HepG2 (cell line): ENCODE measurements at regions not wholly inside any gene's neighbourhood (a gene's known extent, or its start where the extent isn't known, plus 50 kb on each side); places are given as distances from the start of the nearest gene placed in this dataset.

ENCODE experiments used
- ATAC-seq: fragments of 200-7000 bp; cut with Tn5 transposase; 3 replicates; pipeline ENCODE4 v1.9.1; 2020; ENCODE audit warnings: mild to moderate bottlenecking, moderate library complexity
- BruUV-seq: library from RNA; stranded (reverse); fragments of 400-500 nt; replicated peaks from 2 replicates; lab custom pipeline; 2021; lab: Mats Ljungman, UMichigan
- CTCF ChIA-PET: fragments of 300-600 bp; formaldehyde crosslinking; extraction: SDS; loops from one replicate; lab custom pipeline; 2021; ENCODE audit warnings: low total read pairs, inconsistent platforms, low intra/inter-chr PET ratio; lab: Yijun Ruan, JAX
- POLR2A ChIA-PET: fragments of 350-600 bp; sonication (Branson Sonifier 250); formaldehyde crosslinking; loops from one replicate; lab custom pipeline; 2020; ENCODE audit warnings: antibody characterized with exemption, inconsistent platforms; lab: Yijun Ruan, JAX
- DNase-seq: peaks from one replicate; pipeline ENCODE4 v3.0.0-alpha.2; 2015; ENCODE audit warnings: low spot score
- FAIRE-seq: peaks from 3 replicates; lab custom pipeline; 2011; peaks lifted over from hg19 to GRCh38; lab: Jason Lieb, UNC
- H2AFZ ChIP-seq: one replicate; pipeline ENCODE4 v1.6.1; 2011; ENCODE audit warnings: low read length, inconsistent platforms
- H3K27ac ChIP-seq: fragments of 300-600 bp; 3 replicates; pipeline ENCODE4 v1.8.0; 2011; ENCODE audit warnings: mixed run types, mild to moderate bottlenecking, mixed read lengths, low read length, inconsistent platforms; ENCODE audit not compliant: insufficient read depth; ENCODE audit errors: extremely low read length
- H3K27me3 ChIP-seq, 2 experiments: fragments of 200-600 bp in 1 of 2; 2 replicates in 1 of 2; 3 replicates in 1 of 2; pipeline versions ENCODE4 v1.6.0 to v1.8.0; 2011; ENCODE audit warnings: low read length in 2 of 2, mild to moderate bottlenecking in 2 of 2, moderate library complexity in 2 of 2, inconsistent platforms in 1 of 2; ENCODE audit not compliant: insufficient read depth in 2 of 2, control insufficient read depth in 1 of 2
- H3K36me3 ChIP-seq, 2 experiments: fragments of 200-600 bp in 1 of 2; replicated peaks in 1 of 2; 2 replicates in 1 of 2; 3 replicates in 1 of 2; pipeline versions ENCODE4 v1.5.1 to v1.8.0; 2011; ENCODE audit warnings: low read length in 2 of 2, inconsistent platforms in 1 of 2; ENCODE audit not compliant: insufficient read depth in 2 of 2, control insufficient read depth in 1 of 2
- H3K4me1 ChIP-seq: 2 replicates; pipeline ENCODE4 v1.5.1; 2012; ENCODE audit warnings: low read length, inconsistent platforms; ENCODE audit not compliant: insufficient read depth
- H3K4me2 ChIP-seq: 2 replicates; pipeline ENCODE4 v1.6.0; 2011; ENCODE audit warnings: low read depth, low read length, inconsistent platforms
- H3K4me3 ChIP-seq, 3 experiments: fragments of 200-600 bp in 1 of 3; sonication (generic), shearing (Covaris generic) in 1 of 3; replicated peaks in 1 of 3; 2 replicates each; pipeline ENCODE4 v1.5.1; 2011 to 2016; ENCODE audit warnings: low read length in 3 of 3, inconsistent platforms in 2 of 3, low read depth in 2 of 3, mild to moderate bottlenecking in 2 of 3, control low read depth in 1 of 3, mixed read lengths in 1 of 3; ENCODE audit not compliant: insufficient read depth in 1 of 3
- H3K79me2 ChIP-seq: one replicate; pipeline ENCODE4 v1.6.1; 2011; ENCODE audit warnings: low read length, inconsistent platforms; ENCODE audit not compliant: insufficient read depth
- H3K9ac ChIP-seq: 2 replicates; pipeline ENCODE4 v1.6.0; 2011; ENCODE audit warnings: mild to moderate bottlenecking, low read depth, low read length, inconsistent platforms; ENCODE audit not compliant: insufficient read depth
- H3K9me3 ChIP-seq: 2 replicates; pipeline ENCODE4 v1.5.1; 2012; ENCODE audit warnings: mild to moderate bottlenecking, low read length
- H4K20me1 ChIP-seq: 2 replicates; pipeline ENCODE4 v1.6.0; 2011; ENCODE audit warnings: inconsistent platforms, mild to moderate bottlenecking, low read length, moderate library complexity; ENCODE audit not compliant: insufficient read depth
- AHR ChIP-seq: IDR thresholded peaks from 2 replicates; pipeline ENCODE4 v1.6.1; 2018; ENCODE audit warnings: missing genetic modification reagents, missing compliant biosample characterization
- MYC ChIP-seq: sonication (generic); formaldehyde crosslinking; IDR thresholded peaks from 2 replicates; pipeline ENCODE4 v1.9.0; 2021; ENCODE audit warnings: missing genetic modification reagents, borderline replicate concordance
- NFATC3 ChIP-seq: sonication (generic); formaldehyde crosslinking; IDR thresholded peaks from 2 replicates; pipeline ENCODE4 v1.5.1; 2020; ENCODE audit warnings: mild to moderate bottlenecking, missing genetic modification reagents
- REL ChIP-seq: sonication (generic); formaldehyde crosslinking; conservative IDR thresholded peaks from 2 replicates; pipeline ENCODE4 v1.8.0; 2022; ENCODE audit warnings: mild to moderate bottlenecking, missing genetic modification reagents, moderate library complexity
- SMAD1 ChIP-seq: sonication (generic); formaldehyde crosslinking; IDR thresholded peaks from 2 replicates; pipeline ENCODE4 v1.4.0; 2020; ENCODE audit warnings: missing genetic modification reagents, low read depth, mild to moderate bottlenecking, borderline replicate concordance
- ZBTB7A ChIP-seq: sonication (generic); formaldehyde crosslinking; IDR thresholded peaks from 2 replicates; pipeline ENCODE4 v1.8.0; 2022; ENCODE audit warnings: mild to moderate bottlenecking, missing genetic modification reagents
- ZNF766 ChIP-seq: sonication (generic); formaldehyde crosslinking; IDR thresholded peaks from 2 replicates; pipeline ENCODE4 v1.5.0; 2020; ENCODE audit warnings: missing genetic modification reagents, borderline replicate concordance
- WGBS: methylation state at CpG from one replicate; pipeline ENCODE4 v1.1.6; 2017; ENCODE audit warnings: low lambda C conversion rate; 5-methylcytosine and 5-hydroxymethylcytosine counted together
- in situ Hi-C: cut with HindIII; loops from 2 replicates; pipeline ENCODE4 v1.10.0; 2017; ENCODE audit warnings: low pct_unique_long_range_greater_than_20kb; ENCODE audit not compliant: extremely low pct_ligation_motif_present
- intact Hi-C: fragments of 100-400 bp; cut with micrococcal nuclease; formaldehyde crosslinking; loops from one replicate; pipeline ENCODE4 v1.10.0; 2022; ENCODE audit not compliant: unreplicated experiment
- TF ChIP-seq, protein P1 (sequence below): sonication (generic); formaldehyde crosslinking; IDR thresholded peaks from 2 replicates; pipeline ENCODE4 v1.4.0; 2020; ENCODE audit warnings: missing genetic modification reagents

DNA sequence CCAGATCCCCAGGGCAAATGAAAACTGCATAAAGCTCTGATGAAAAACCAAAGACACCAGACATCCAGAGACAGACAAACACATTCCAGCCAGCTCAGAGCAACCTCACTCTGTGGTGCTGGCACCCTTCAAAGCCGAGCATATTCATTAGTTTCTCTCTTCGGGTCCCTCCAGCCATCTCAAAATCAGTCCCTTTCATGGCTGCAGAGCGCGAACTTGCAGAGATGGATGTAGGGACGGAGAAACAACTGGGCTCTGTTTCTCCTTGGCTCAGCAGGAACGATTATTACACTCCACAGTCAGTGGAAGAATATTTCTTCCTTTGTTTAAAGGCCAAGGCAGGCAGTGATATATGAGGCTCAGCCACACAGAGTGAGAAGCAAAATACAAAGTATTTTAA is 50.4 kb upstream of the SYN2 start:
- DNase-seq, result no peak
- no peak for FAIRE-seq
- BruUV-seq, result no TSS peak
- ChIA-PET CTCF (no interaction called here), POLR2A (no interaction called here)
- TF ChIP-seq NFATC3 (CRISPR knock-in tag), result no peak
- TF ChIP-seq, protein P1, sequence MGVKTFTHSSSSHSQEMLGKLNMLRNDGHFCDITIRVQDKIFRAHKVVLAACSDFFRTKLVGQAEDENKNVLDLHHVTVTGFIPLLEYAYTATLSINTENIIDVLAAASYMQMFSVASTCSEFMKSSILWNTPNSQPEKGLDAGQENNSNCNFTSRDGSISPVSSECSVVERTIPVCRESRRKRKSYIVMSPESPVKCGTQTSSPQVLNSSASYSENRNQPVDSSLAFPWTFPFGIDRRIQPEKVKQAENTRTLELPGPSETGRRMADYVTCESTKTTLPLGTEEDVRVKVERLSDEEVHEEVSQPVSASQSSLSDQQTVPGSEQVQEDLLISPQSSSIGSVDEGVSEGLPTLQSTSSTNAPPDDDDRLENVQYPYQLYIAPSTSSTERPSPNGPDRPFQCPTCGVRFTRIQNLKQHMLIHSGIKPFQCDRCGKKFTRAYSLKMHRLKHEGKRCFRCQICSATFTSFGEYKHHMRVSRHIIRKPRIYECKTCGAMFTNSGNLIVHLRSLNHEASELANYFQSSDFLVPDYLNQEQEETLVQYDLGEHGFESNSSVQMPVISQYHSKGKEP (CRISPR knock-in tag), result no peak
- no peak for TF ChIP-seq SMAD1 (CRISPR knock-in tag)
- TF ChIP-seq REL (CRISPR knock-in tag), result no peak
- no peak for TF ChIP-seq ZNF766 (CRISPR knock-in tag)
- no peak for TF ChIP-seq ZBTB7A
- TF ChIP-seq MYC (CRISPR knock-in tag), result no peak
- TF ChIP-seq AHR (CRISPR knock-in tag), result no peak
- Histone ChIP-seq H3K4me3 (no peak overlapping the region), H3K27me3 (peaks cover 0 to 17% of the 10 kb centered on the region in 2 experiments; a peak in 3 of 5 replicates), H3K9me3 (no peaks in the 10 kb centered on the region), H3K4me1 (no peaks in the 10 kb centered on the region), H3K27ac (no peak overlapping the region), H3K9ac (no peak overlapping the region), H3K4me2 (no peak overlapping the region), H3K79me2 (no peaks in the 10 kb centered on the region), H3K36me3 (no peaks in the 10 kb centered on the region), H2AFZ (no peak overlapping the region), H4K20me1 (no peaks in the 10 kb centered on the region)
- ATAC-seq, result no peak
- intact Hi-C loops, result no loop called here
- WGBS, result 36% methylated on average over 6 of the region's 6 CpGs
- in situ Hi-C loops, result no loop called here
